K562 (cell line): ENCODE measurements at regions not wholly inside any gene's neighbourhood (a gene's known extent, or its start where the extent isn't known, plus 50 kb on each side); places are given as distances from the start of the nearest gene placed in this dataset.

Source experiments
- CHD1 ChIP-seq: fragments of 200-600 bp; sonication (generic); IDR thresholded peaks from one replicate; pipeline ENCODE4 v1.6.1; 2012; ENCODE audit warnings: mild to moderate bottlenecking, moderate library complexity, low read length, inconsistent platforms
- GABPB1 ChIP-seq: sonication (generic); formaldehyde crosslinking; IDR thresholded peaks from 2 replicates; pipeline ENCODE4 v1.8.0; 2022; ENCODE audit warnings: mild to moderate bottlenecking, missing genetic modification reagents
- NFE2 ChIP-seq: IDR thresholded peaks from 2 replicates; pipeline ENCODE4 v1.6.1; 2014; ENCODE audit warnings: antibody characterized with exemption, low read depth
- NFIX ChIP-seq: fragments of 250-450 bp; sonication (Bioruptor Pico); IDR thresholded peaks from 2 replicates; pipeline ENCODE4 v1.4.0; 2020; ENCODE audit warnings: low read depth, mild to moderate bottlenecking, moderate library complexity
- NONO ChIP-seq, 2 experiments: fragments of 200-400 bp in 1 of 2; fragments of 450-650 bp in 1 of 2; formaldehyde crosslinking in 1 of 2; IDR thresholded peaks; 2 replicates each; pipeline ENCODE4 v1.6.1; 2017; ENCODE audit warnings: low read depth in 2 of 2, mild to moderate bottlenecking in 2 of 2, moderate library complexity in 2 of 2, low read length in 1 of 2
- POLR2AphosphoS5 ChIP-seq: IDR thresholded peaks from 2 replicates; pipeline ENCODE4 v1.6.1; 2011; ENCODE audit warnings: mild to moderate bottlenecking, low read depth, low read length, moderate library complexity; ENCODE audit not compliant: control insufficient read depth, insufficient read depth
- SREBF2 ChIP-seq: sonication (generic); formaldehyde crosslinking; IDR thresholded peaks from 2 replicates; pipeline ENCODE4 v1.4.0; 2020; ENCODE audit warnings: mild to moderate bottlenecking, missing genetic modification reagents
- TGIF2 ChIP-seq: sonication (generic); formaldehyde crosslinking; IDR thresholded peaks from 2 replicates; pipeline ENCODE4 v1.8.1; 2022; ENCODE audit warnings: mild to moderate bottlenecking, missing genetic modification reagents, moderate library complexity
- U2AF1 ChIP-seq: fragments of 200-400 bp; formaldehyde crosslinking; optimal IDR thresholded peaks from 2 replicates; pipeline ENCODE3; 2017; ENCODE audit warnings: mild to moderate bottlenecking, low read depth, low read length, moderate library complexity
- ZNF121 ChIP-seq: sonication (generic); formaldehyde crosslinking; conservative IDR thresholded peaks from 2 replicates; pipeline ENCODE4 v1.8.0; 2022; ENCODE audit warnings: missing genetic modification reagents
- TF ChIP-seq, protein P1 (sequence below): fragments of 250-450 bp; sonication (Bioruptor Pico); IDR thresholded peaks from 2 replicates; pipeline ENCODE4 v1.8.0; 2022; ENCODE audit warnings: moderate library complexity, mild to moderate bottlenecking, inconsistent platforms
- TF ChIP-seq, protein P2 (sequence below): sonication (generic); formaldehyde crosslinking; IDR thresholded peaks from 2 replicates; pipeline ENCODE4 v1.8.1; 2023; ENCODE audit warnings: mild to moderate bottlenecking, missing genetic modification reagents, moderate library complexity
- TF ChIP-seq, protein P3 (sequence below), 3 experiments: IDR thresholded peaks in 2 of 3; conservative IDR thresholded peaks in 1 of 3; 2 replicates each; pipeline ENCODE4 v1.5.1; 2011 to 2012; ENCODE audit warnings: low read length in 3 of 3, mild to moderate bottlenecking in 3 of 3, control low read depth in 2 of 3, improper control_type of control experiment in 1 of 3, inconsistent platforms in 1 of 3, low read depth in 1 of 3, mixed read lengths in 1 of 3, moderate library complexity in 1 of 3; ENCODE audit not compliant: insufficient read depth in 2 of 3

DNA sequence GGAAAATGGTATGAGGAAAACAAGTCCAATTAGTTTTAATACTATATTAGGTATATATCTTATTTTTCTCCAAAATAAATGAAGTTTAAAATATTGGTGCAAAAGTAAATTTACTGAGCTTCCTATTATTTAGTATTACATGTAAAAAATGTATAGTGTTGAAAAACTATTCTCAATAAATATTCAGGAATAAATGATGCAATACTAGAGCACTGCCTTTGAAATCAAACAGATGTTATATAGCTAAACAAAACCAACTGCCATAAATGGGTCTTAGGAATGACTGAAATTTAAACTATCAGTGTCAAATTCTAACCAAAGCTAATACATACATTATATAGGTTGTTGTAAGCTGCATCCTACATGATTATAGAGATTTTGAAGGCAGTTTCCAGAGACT, 1434.0 kb upstream of the LRRTM3 start:
- no peak for TF ChIP-seq GABPB1 (CRISPR knock-in tag)
- no peak for TF ChIP-seq TGIF2 (CRISPR knock-in tag)
- no peak for TF ChIP-seq POLR2AphosphoS5
- TF ChIP-seq, protein P1, sequence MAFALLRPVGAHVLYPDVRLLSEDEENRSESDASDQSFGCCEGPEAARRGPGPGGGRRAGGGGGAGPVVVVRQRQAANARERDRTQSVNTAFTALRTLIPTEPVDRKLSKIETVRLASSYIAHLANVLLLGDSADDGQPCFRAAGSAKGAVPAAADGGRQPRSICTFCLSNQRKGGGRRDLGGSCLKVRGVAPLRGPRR (CRISPR knock-in tag), result no peak
- TF ChIP-seq ZNF121 (CRISPR knock-in tag), result no peak
- TF ChIP-seq, protein P2, sequence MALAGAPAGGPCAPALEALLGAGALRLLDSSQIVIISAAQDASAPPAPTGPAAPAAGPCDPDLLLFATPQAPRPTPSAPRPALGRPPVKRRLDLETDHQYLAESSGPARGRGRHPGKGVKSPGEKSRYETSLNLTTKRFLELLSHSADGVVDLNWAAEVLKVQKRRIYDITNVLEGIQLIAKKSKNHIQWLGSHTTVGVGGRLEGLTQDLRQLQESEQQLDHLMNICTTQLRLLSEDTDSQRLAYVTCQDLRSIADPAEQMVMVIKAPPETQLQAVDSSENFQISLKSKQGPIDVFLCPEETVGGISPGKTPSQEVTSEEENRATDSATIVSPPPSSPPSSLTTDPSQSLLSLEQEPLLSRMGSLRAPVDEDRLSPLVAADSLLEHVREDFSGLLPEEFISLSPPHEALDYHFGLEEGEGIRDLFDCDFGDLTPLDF (CRISPR knock-in tag), result no peak
- TF ChIP-seq NFIX (CRISPR knock-in tag), result no peak
- no peak for TF ChIP-seq CHD1
- TF ChIP-seq, protein P3, sequence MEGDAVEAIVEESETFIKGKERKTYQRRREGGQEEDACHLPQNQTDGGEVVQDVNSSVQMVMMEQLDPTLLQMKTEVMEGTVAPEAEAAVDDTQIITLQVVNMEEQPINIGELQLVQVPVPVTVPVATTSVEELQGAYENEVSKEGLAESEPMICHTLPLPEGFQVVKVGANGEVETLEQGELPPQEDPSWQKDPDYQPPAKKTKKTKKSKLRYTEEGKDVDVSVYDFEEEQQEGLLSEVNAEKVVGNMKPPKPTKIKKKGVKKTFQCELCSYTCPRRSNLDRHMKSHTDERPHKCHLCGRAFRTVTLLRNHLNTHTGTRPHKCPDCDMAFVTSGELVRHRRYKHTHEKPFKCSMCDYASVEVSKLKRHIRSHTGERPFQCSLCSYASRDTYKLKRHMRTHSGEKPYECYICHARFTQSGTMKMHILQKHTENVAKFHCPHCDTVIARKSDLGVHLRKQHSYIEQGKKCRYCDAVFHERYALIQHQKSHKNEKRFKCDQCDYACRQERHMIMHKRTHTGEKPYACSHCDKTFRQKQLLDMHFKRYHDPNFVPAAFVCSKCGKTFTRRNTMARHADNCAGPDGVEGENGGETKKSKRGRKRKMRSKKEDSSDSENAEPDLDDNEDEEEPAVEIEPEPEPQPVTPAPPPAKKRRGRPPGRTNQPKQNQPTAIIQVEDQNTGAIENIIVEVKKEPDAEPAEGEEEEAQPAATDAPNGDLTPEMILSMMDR (IDR thresholded peaks at IDR 0.05 in 2 of 3, conservative IDR thresholded peaks at IDR 0.05 in 1 of 3; ENCODE audit: insufficient read depth in 2 of 3, low read depth in 1 of 3, low read length in 3 of 3), result no peak
- no peak for TF ChIP-seq SREBF2
- TF ChIP-seq NFE2, result no peak
- no peak for TF ChIP-seq NONO (IDR thresholded peaks at IDR 0.05; ENCODE audit: low read depth in 2 of 2, low read length in 1 of 2)
- TF ChIP-seq U2AF1, result no peak
